Amygdala (tissue), 56 donors: ENCODE measurements at regions not wholly inside any gene's neighbourhood (a gene's known extent, or its start where the extent isn't known, plus 50 kb on each side); places are given as distances from the start of the nearest gene placed in this dataset.

ENCODE experiments used
- DNase-seq, 56 donors: peaks; one replicate each; lab custom pipeline; 2025; lab: John Stamatoyannopoulos, UW

- DNase-seq = no peak
Measured at GRCh38 chr15:36208868-36209582, 370.4 kb upstream of the CDIN1 start.

GRCh38 chr15:36210426-36210825 is 369.0 kb upstream of the CDIN1 start:
- DNase-seq = no peak

- no peak for DNase-seq
Measured at GRCh38 chr15:36218322-36218721, 361.1 kb upstream of the CDIN1 start.

GRCh38 chr15:36218991-36219390 is 360.4 kb upstream of the CDIN1 start:
- DNase-seq = no peak

- no peak for DNase-seq
Measured at GRCh38 chr15:36221992-36222391, 357.4 kb upstream of the CDIN1 start.

GRCh38 chr15:36230776-36231175 is 348.6 kb upstream of the CDIN1 start:
- no peak for DNase-seq

GRCh38 chr15:36232491-36232890 is 346.9 kb upstream of the CDIN1 start:
- no peak for DNase-seq

GRCh38 chr15:36234743-36235142 is 344.7 kb upstream of the CDIN1 start:
- no peak for DNase-seq

- DNase-seq = no peak
Measured at GRCh38 chr15:36235173-36235572, 344.3 kb upstream of the CDIN1 start.

GRCh38 chr15:36239509-36239908 is 339.9 kb upstream of the CDIN1 start:
- no peak for DNase-seq

GRCh38 chr15:36251450-36251849 is 328.0 kb upstream of the CDIN1 start:
- no peak for DNase-seq

- DNase-seq = no peak
Measured at GRCh38 chr15:36252146-36252711, 327.2 kb upstream of the CDIN1 start.

GRCh38 chr15:36254426-36254825 is 325.0 kb upstream of the CDIN1 start:
- DNase-seq = no peak

GRCh38 chr15:36256404-36256807 is 323.0 kb upstream of the CDIN1 start:
- DNase-seq = no peak

GRCh38 chr15:36263666-36264065 is 315.8 kb upstream of the CDIN1 start:
- DNase-seq = no peak

GRCh38 chr15:36265422-36265821 is 314.0 kb upstream of the CDIN1 start:
- DNase-seq = no peak

GRCh38 chr15:36271048-36271447 is 308.4 kb upstream of the CDIN1 start:
- DNase-seq = no peak

GRCh38 chr15:36275656-36276055 is 303.8 kb upstream of the CDIN1 start:
- DNase-seq = no peak

- no peak for DNase-seq
Measured at GRCh38 chr15:36278219-36278618, 301.2 kb upstream of the CDIN1 start.

- DNase-seq = no peak
Measured at GRCh38 chr15:36282821-36283220, 296.6 kb upstream of the CDIN1 start.

GRCh38 chr15:36284911-36285310 is 294.5 kb upstream of the CDIN1 start:
- no peak for DNase-seq

GRCh38 chr15:36291501-36291900 is 287.9 kb upstream of the CDIN1 start:
- no peak for DNase-seq

GRCh38 chr15:36294359-36294758 is 285.1 kb upstream of the CDIN1 start:
- DNase-seq = no peak
